Stimulated activated effector memory CD8-positive, alpha-beta T cell treated with anti-CD3 and anti-CD28 coated beads, Interleukin-12 subunit alpha, Interleukin-12 subunit beta, amount 100 ng/mL, for 72 hours (primary cell): ENCODE measurements at regions not wholly inside any gene's neighbourhood (a gene's known extent, or its start where the extent isn't known, plus 50 kb on each side); places are given as distances from the start of the nearest gene placed in this dataset.

ENCODE experiments used
- ATAC-seq: fragments of 150-1000 bp; cut with Tn5 transposase; 2 replicates; pipeline ENCODE4 v1.10.0; 2021
- DNase-seq, 2 donors: peaks; one replicate each; pipeline ENCODE4 v3.0.0; 2021 to 2022; ENCODE audit warnings: low spot score in 2 of 2
- H3K27ac Mint-ChIP-seq: one replicate; pipeline ENCODE4 v1.8.0; 2022; ENCODE audit warnings: mild to moderate bottlenecking, mixed read lengths
- H3K36me3 Mint-ChIP-seq: one replicate; pipeline ENCODE4 v1.8.0; 2022; ENCODE audit warnings: mild to moderate bottlenecking, mixed read lengths
- H3K4me1 Mint-ChIP-seq: one replicate; pipeline ENCODE4 v1.8.0; 2022; ENCODE audit warnings: mixed read lengths
- H3K4me3 Mint-ChIP-seq: one replicate; pipeline ENCODE4 v1.8.0; 2022; ENCODE audit warnings: mild to moderate bottlenecking, mixed read lengths
- H3K9me3 Mint-ChIP-seq: one replicate; pipeline ENCODE4 v1.8.0; 2022; ENCODE audit warnings: mixed read lengths

GRCh38 chr2:204066051-204066450, 129.5 kb downstream of the ICOS start:
- H3K36me3 Mint-ChIP-seq: no peaks in the 10 kb centered on the region
- no peak overlapping the region for H3K4me3 Mint-ChIP-seq
- H3K4me1 Mint-ChIP-seq: no peaks in the 10 kb centered on the region
- H3K9me3 Mint-ChIP-seq: no peaks in the 10 kb centered on the region
- no peak for ATAC-seq
- no peak for DNase-seq
- no peak overlapping the region for H3K27ac Mint-ChIP-seq

DNA sequence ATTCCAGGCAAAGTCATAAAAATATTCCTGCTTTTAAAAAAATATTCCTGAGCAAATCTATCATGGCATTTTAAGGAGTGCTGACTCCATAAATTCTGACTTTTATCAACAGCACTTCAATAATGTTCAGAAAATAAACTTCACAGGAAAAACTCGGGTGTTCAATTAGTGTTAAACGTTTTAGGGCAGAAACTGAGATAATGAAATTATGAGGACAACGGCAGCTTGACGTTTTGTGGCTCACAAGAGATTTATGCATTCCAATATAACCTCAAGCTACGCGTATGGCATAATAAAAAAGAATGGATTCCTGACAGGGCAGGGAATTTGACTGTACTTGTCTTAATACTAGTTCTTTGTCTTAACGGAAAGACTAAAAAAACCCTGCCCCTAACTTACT, 133.2 kb downstream of the ICOS start:
- H3K9me3 Mint-ChIP-seq: no peaks in the 10 kb centered on the region
- H3K4me1 Mint-ChIP-seq: peaks cover 8% of the 10 kb centered on the region
- no peaks in the 10 kb centered on the region for H3K36me3 Mint-ChIP-seq
- H3K4me3 Mint-ChIP-seq: no peak overlapping the region
- ATAC-seq (no peak), DNase-seq (no peak)
- no peak overlapping the region for H3K27ac Mint-ChIP-seq

DNA sequence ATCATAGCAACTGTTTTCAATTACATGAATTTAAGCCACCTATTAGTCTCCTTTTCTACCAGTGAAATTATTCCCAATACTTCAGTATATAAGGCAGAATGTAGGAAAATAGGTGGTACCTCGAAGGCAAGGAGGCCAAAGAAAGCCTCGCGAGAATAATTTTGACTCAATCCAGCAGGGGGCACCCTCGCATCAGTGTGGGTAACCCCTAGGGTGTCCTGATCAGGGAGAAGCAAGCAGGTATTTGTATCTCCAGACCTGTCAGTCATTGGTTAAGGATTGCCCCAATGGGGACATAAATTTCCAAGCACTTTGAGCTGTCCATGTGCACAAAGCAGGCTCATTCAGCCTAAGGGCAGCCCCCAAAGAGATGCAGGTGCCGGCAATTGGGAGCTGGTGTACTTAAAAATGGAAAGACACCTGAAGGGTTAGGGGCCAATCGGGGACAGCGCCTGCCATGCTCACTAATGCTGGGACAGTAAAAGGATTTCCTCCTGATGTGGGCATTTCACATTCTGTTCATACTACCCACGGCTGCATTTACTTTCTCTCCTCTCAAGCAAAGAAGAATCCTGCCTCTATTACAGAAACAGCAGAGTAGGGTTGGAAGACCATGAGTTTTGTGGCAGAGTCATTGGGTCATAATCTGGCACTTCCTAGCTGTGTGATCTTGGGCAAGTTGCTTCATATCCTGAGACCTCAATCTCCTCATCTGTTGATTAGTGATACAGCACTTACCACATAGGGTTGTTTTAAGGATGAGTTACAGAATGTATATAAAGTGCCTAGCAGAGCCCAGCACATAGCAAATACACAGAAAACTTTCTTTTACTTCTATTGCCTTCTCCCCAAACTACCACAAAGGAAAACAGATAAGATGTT, 136.1 kb downstream of the ICOS start:
- Mint-ChIP-seq H3K4me1 (peaks cover 8% of the 10 kb centered on the region), H3K4me3 (no peak overlapping the region), H3K36me3 (no peaks in the 10 kb centered on the region), H3K9me3 (peaks cover 5% of the 10 kb centered on the region), H3K27ac (no peak overlapping the region)
- ATAC-seq: peak; percentile 81
- peak; percentile 63 to 85 for DNase-seq

DNA sequence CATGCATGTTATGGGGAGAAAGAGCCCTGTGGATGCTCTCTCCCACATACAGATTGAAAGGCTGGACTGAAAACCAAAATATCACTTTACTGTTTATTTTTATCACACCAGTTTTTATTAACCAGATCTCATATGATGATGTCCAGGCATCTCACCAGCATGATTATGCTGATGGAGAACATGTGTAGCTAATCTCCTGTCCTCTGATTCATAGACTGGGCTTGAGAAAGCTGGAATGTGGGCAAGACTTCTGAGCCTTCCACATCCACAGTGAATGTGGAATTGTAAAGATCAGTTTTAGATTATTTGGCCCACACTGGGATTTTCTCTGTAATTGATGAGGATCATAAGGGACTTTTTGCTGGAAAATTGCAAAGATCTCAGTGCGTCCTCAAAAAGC, 137.9 kb downstream of the ICOS start:
- no peak for DNase-seq
- peaks cover 16% of the 10 kb centered on the region for H3K4me1 Mint-ChIP-seq
- no peak overlapping the region for H3K4me3 Mint-ChIP-seq
- no peak for ATAC-seq
- H3K9me3 Mint-ChIP-seq: peaks cover 6% of the 10 kb centered on the region
- no peaks in the 10 kb centered on the region for H3K36me3 Mint-ChIP-seq
- no peak overlapping the region for H3K27ac Mint-ChIP-seq

DNA sequence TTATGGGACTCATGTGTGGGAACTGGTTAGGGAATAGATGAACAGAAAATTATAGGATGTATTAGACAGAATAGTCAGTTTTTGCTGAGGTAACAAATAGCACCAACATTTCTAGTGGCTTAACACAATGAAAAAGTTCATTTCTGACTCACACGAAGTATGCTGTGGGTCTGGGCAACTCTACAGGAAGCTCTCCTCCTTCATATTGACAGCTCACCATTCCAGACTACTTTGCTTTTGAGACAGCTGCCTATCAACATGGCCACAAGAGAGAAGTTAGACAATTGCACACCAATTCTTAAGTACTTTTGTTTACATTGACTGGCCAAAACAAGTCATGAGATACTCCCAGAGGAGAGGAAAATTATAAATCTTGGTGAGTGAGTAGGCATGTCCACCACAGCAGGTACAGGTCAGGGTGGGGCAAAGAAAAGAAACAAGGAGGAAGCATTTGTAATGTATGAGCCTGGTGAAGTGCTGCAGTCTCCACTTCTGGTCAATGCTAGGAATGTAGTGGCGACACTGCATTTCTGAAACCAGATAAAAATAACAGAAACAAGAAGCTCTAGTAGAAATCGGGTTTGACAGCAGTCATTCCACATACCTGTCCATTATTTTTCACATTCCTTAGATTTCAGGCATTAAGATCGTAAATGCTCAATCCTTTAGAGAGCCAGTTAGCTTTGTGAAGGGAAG, 141.6 kb downstream of the ICOS start:
- H3K36me3 Mint-ChIP-seq: no peaks in the 10 kb centered on the region

GRCh38 chr2:204081487-204082425, 145.2 kb downstream of the ICOS start:
- ATAC-seq: no peak
- no peaks in the 10 kb centered on the region for H3K36me3 Mint-ChIP-seq

More for the DNA sequence above, 141.6 kb downstream of the ICOS start:
- no peak for DNase-seq
- ATAC-seq: peak; percentile 87
- Mint-ChIP-seq H3K4me1 (peaks cover 9% of the 10 kb centered on the region), H3K9me3 (peaks cover 6% of the 10 kb centered on the region), H3K27ac (no peak overlapping the region), H3K4me3 (no peak overlapping the region)

GRCh38 chr2:204086167-204086566, 149.6 kb downstream of the ICOS start:
- DNase-seq: no peak
- H3K27ac Mint-ChIP-seq: no peak overlapping the region
- no peak for ATAC-seq
- no peaks in the 10 kb centered on the region for H3K36me3 Mint-ChIP-seq
- no peak overlapping the region for H3K4me3 Mint-ChIP-seq
- H3K4me1 Mint-ChIP-seq: no peaks in the 10 kb centered on the region
- no peaks in the 10 kb centered on the region for H3K9me3 Mint-ChIP-seq

More at GRCh38 chr2:204081487-204082425, 145.2 kb downstream of the ICOS start:
- DNase-seq: no peak
- Mint-ChIP-seq H3K27ac (no peak overlapping the region), H3K9me3 (peaks cover 6% of the 10 kb centered on the region), H3K4me1 (peaks cover 8% of the 10 kb centered on the region), H3K4me3 (no peak overlapping the region)

DNA sequence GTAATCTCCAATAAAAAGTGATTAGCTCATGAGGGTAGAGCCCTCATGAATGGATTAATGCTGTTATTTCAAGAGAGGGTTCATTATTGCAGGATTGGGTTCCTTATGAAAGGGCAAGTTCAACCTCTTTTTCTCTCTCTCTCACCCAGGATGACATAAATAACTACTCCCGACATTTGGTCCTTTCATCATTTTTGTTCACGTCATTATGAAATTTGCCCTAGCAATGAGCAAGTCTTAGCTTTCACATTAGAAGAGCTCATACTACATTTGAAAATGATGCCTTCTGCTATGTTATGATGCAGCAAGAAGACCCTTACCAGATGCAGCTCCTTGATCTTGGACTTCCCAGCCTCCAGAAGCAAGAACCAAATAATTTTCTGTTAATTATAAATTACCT, 152.5 kb downstream of the ICOS start:
- no peak for ATAC-seq
- no peaks in the 10 kb centered on the region for H3K36me3 Mint-ChIP-seq
- no peaks in the 10 kb centered on the region for H3K9me3 Mint-ChIP-seq
- no peaks in the 10 kb centered on the region for H3K4me1 Mint-ChIP-seq
- no peak overlapping the region for H3K4me3 Mint-ChIP-seq
- H3K27ac Mint-ChIP-seq: no peak overlapping the region
- no peak for DNase-seq

- ATAC-seq (no peak), DNase-seq (no peak)
- H3K4me3 Mint-ChIP-seq: no peak overlapping the region
- H3K9me3 Mint-ChIP-seq: no peaks in the 10 kb centered on the region
- H3K4me1 Mint-ChIP-seq: no peaks in the 10 kb centered on the region
- no peaks in the 10 kb centered on the region for H3K36me3 Mint-ChIP-seq
- no peak overlapping the region for H3K27ac Mint-ChIP-seq
These were observed 153.0 kb downstream of the ICOS start for GRCh38 chr2:204089574-204089973.

- H3K9me3 Mint-ChIP-seq: no peaks in the 10 kb centered on the region
- DNase-seq (no peak), ATAC-seq (no peak)
- no peak overlapping the region for H3K27ac Mint-ChIP-seq
- H3K4me3 Mint-ChIP-seq: no peak overlapping the region
- no peaks in the 10 kb centered on the region for H3K36me3 Mint-ChIP-seq
- H3K4me1 Mint-ChIP-seq: no peaks in the 10 kb centered on the region
These were observed 153.5 kb downstream of the ICOS start for GRCh38 chr2:204090021-204090420.

DNA sequence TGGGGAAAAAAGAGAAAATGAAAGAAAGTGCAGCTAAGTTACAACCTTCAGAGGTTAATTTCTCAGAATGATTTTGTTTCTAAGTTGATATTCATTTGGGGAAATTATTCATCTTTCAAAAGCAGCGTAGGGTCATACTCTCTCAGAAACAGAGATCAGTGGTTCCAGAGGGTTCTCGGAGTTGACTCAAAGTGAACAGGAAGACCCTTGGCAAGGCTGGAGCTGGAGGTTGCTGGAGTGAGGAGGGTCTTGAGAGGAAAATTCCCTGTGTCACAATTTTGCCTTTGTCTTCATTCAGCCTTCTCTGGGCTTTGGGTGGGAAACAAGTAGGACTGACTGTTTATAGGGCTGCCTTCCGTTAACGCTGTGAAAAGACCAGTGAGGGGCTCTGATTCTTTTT, 168.2 kb downstream of the ICOS start:
- Mint-ChIP-seq H3K36me3 (peaks cover 10% of the 10 kb centered on the region), H3K9me3 (no peaks in the 10 kb centered on the region), H3K4me3 (peak overlapping the region; percentile 47), H3K27ac (peak overlapping the region; percentile 82), H3K4me1 (peaks cover 58% of the 10 kb centered on the region)
- DNase-seq: peak in 1 of 2 donors; percentile 68
- ATAC-seq: peak; percentile 72

GRCh38 chr2:204108330-204108751, 171.8 kb downstream of the ICOS start:
- peak overlapping the region; percentile 95 for H3K27ac Mint-ChIP-seq
- peak in 1 of 2 donors; percentile 75 for DNase-seq
- ATAC-seq: peak; percentile 66
- no peaks in the 10 kb centered on the region for H3K9me3 Mint-ChIP-seq
- peak overlapping the region; percentile 76 for H3K4me3 Mint-ChIP-seq
- peaks cover 18% of the 10 kb centered on the region for H3K36me3 Mint-ChIP-seq
- H3K4me1 Mint-ChIP-seq: peaks cover 75% of the 10 kb centered on the region

DNA sequence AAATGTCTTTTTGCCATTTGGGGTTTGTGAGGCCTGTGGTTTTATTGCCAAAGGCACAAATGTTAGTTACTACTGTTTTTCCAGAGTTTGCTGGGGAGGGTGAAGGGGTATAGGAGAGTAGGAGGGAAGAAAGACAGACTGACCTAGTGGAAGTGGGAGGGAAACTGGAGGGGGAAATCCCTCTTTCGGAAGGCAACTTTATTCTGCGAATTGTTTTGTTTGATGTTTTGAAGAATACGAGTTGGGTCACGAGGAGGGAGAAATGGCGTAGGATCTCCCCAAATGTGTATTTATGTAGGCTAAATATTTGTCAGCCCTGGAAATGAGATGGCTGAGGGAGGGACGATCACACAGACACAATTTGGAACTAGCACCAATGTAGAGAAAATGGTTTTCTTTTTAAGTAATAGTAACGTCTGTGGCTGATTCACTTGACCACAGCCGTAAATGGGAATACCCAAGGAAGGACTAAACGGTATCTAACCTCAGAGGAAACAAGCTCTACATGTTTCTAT, 172.3 kb downstream of the ICOS start:
- DNase-seq (peak; percentile 26 to 76), ATAC-seq (peak; percentile 74)
- Mint-ChIP-seq H3K4me3 (peak overlapping the region; percentile 76), H3K27ac (peak overlapping the region; percentile 95), H3K36me3 (peaks cover 18% of the 10 kb centered on the region), H3K9me3 (no peaks in the 10 kb centered on the region), H3K4me1 (peaks cover 72% of the 10 kb centered on the region)

- peaks cover 18% of the 10 kb centered on the region for H3K36me3 Mint-ChIP-seq
- peak overlapping the region; percentile 76 for H3K4me3 Mint-ChIP-seq
- H3K27ac Mint-ChIP-seq: peak overlapping the region; percentile 95
- no peaks in the 10 kb centered on the region for H3K9me3 Mint-ChIP-seq
- H3K4me1 Mint-ChIP-seq: peaks cover 72% of the 10 kb centered on the region
- ATAC-seq (no peak), DNase-seq (peak in 1 of 2 donors; percentile 67)
These were observed 173.1 kb downstream of the ICOS start for GRCh38 chr2:204109681-204110080.

GRCh38 chr2:204110338-204110741, 173.8 kb downstream of the ICOS start:
- H3K4me3 Mint-ChIP-seq: peak overlapping the region; percentile 76
- H3K27ac Mint-ChIP-seq: peak overlapping the region; percentile 95
- ATAC-seq: peak; percentile 76
- H3K4me1 Mint-ChIP-seq: peaks cover 66% of the 10 kb centered on the region
- peaks cover 18% of the 10 kb centered on the region for H3K36me3 Mint-ChIP-seq
- no peaks in the 10 kb centered on the region for H3K9me3 Mint-ChIP-seq
- peak; percentile 55 to 89 for DNase-seq
